LNCaP clone FGC (cell line): ENCODE measurements at regions not wholly inside any gene's neighbourhood (a gene's known extent, or its start where the extent isn't known, plus 50 kb on each side); places are given as distances from the start of the nearest gene placed in this dataset.

Experiments
- DNase-seq: peaks from one replicate; pipeline ENCODE4 v3.0.0-alpha.2; 2011; ENCODE audit warnings: low read depth
- H3K4me3 ChIP-seq: 2 replicates; pipeline ENCODE4 v1.5.1; 2011; ENCODE audit warnings: mild to moderate bottlenecking, low read depth, low read length, control low read depth
- CTCF ChIP-seq: IDR thresholded peaks from 2 replicates; pipeline ENCODE4 v1.5.1; 2012; ENCODE audit warnings: mild to moderate bottlenecking; ENCODE audit not compliant: control insufficient read depth, insufficient read depth; ENCODE audit errors: extremely low read depth

GRCh38 chr10:108583877-108584276 is 1339.4 kb downstream of the XPNPEP1 start:
- no peak overlapping the region for H3K4me3 ChIP-seq
- TF ChIP-seq CTCF: no peak
- DNase-seq: no peak

- H3K4me3 ChIP-seq: no peak overlapping the region
- DNase-seq: no peak
- TF ChIP-seq CTCF: no peak
These were observed 1340.4 kb downstream of the XPNPEP1 start for GRCh38 chr10:108582888-108583287.

- TF ChIP-seq CTCF: no peak
- H3K4me3 ChIP-seq: no peak overlapping the region
- no peak for DNase-seq
These were observed 1340.9 kb downstream of the XPNPEP1 start for GRCh38 chr10:108582387-108582786.

GRCh38 chr10:108578258-108578657 is 1345.1 kb downstream of the XPNPEP1 start:
- TF ChIP-seq CTCF: no peak
- H3K4me3 ChIP-seq: no peak overlapping the region
- no peak for DNase-seq

- no peak overlapping the region for H3K4me3 ChIP-seq
- TF ChIP-seq CTCF: no peak
- no peak for DNase-seq
These were observed 1349.1 kb downstream of the XPNPEP1 start for GRCh38 chr10:108574233-108574632.

- TF ChIP-seq CTCF: no peak
- no peak for DNase-seq
- H3K4me3 ChIP-seq: no peak overlapping the region
These were observed 1354.5 kb downstream of the XPNPEP1 start for GRCh38 chr10:108568824-108569223.

- H3K4me3 ChIP-seq: no peak overlapping the region
- no peak for TF ChIP-seq CTCF
- DNase-seq: no peak
These were observed 1355.2 kb downstream of the XPNPEP1 start for GRCh38 chr10:108567899-108568752.
